ENCODE measurements at regions not wholly inside any gene's neighbourhood (a gene's known extent, or its start where the extent isn't known, plus 50 kb on each side); places are given as distances from the start of the nearest gene placed in this dataset.

DNA sequence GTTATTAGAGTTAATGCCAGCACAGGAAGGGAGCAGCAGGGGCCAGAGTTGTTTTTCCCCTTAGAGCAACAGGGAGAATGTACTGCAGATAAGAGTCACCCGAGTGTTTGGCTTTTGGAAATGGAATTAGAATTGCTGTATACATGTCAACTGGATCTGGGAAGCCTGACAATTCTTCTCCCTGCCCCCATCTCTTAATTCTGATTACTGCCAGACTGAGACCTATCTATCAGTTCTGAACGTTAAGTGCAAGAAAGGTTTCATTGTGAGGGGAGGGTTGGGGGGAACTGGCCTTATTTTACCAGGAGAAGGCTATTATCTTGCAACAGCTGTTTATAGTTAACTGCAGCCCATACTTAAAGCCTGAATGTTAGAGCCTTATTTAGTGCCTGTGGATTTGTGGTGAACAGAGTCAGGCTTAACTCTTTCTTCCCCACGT, 424.5 kb upstream of the CDH11 start:
- Mint-ChIP-seq H3K27ac (no peak overlapping the region), H3K36me3 (ENCODE audit: insufficient read depth in 2 of 2) (peaks cover 0 to 2% of the 10 kb centered on the region in 2 donors), H3K4me1 (ENCODE audit: low read depth) (no peaks in the 10 kb centered on the region), H3K27me3 (ENCODE audit: low read depth) (no peaks in the 10 kb centered on the region), H3K4me3 (no peak overlapping the region), H3K9me3 (peaks cover 6% of the 10 kb centered on the region in 2 donors)
- DNase-seq (no peak), ATAC-seq (replicated peaks in 1 of 2) (no peak)

DNA sequence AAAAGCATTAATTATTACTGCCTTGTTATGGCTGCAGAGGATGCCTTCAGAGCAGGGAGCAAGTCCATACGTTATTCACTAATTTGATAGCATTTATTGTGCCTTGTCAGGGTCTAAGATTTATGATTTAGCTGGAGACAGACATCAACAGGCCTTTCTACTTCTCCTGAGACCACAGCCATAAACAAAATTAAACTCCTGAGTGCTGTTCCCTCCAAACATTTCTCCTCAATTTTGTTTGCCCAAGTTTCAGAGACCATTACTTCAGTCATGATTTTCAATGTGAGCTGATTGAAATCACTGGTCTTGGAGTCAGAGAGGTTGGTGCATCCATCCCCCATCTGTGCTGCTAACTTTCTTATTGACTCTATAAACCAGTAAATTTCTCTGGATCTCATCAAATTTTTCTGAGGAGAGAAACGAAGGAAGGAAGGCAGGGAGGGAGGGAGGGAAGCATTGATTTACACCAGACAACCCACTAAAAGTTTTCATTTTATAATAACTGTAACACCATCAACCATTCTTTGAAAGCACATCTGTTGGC, 423.6 kb upstream of the CDH11 start:
- no peak overlapping the region for H3K27ac Mint-ChIP-seq
- peaks cover 6 to 7% of the 10 kb centered on the region in 2 donors for H3K9me3 Mint-ChIP-seq
- H3K4me3 Mint-ChIP-seq: no peak overlapping the region
- DNase-seq: no peak
- no peak for ATAC-seq (replicated peaks in 1 of 2)
- H3K36me3 Mint-ChIP-seq (ENCODE audit: insufficient read depth in 2 of 2): no peaks in the 10 kb centered on the region
- H3K27me3 Mint-ChIP-seq (ENCODE audit: low read depth): no peaks in the 10 kb centered on the region
- H3K4me1 Mint-ChIP-seq (ENCODE audit: low read depth): no peaks in the 10 kb centered on the region

DNA sequence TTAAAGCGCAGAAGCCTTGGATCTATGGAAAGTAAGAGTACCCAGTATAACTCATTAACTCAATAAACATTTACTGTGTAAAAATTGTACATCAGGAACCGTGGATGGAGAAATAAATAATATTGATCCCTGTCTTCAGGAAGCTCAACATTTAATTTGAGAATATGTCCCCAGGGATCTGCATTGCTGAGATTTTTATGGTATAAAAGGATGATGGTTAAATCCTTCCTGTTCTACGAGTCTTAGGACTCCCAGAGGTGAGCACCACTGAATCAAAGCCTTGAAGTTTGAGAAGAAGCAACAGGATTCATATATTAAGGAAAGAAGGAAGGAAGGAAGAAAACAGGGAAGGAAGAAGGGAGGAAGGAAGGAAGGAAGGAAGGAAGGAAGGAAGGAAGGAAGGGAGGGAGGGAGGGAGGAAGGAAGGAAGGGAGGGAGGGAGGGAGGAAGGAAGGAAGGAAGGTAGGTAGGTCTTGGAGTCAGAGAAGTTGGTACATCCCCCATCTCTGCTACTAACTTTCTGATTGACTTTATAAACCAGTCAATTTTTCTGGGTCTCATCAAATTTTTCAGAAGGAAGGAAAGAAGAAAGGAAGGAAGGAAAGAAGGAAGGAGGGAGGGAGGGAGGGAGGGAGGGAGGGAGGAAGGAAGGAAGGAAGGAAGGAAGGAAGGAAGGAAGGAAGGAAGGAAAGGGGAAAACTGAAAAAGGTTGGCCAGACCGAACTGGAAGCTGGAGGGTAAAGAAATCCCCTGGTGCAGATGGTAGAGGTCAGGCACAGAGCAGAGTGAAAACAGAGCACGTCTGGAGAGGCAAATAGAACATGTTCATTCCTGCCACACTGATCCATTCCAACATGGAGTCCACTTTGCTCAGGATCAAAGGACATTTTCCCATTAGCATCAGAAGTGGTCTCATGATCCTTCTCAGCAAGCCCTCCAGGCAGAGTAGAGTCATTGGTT, 422.2 kb upstream of the CDH11 start:
- no peaks in the 10 kb centered on the region for H3K27me3 Mint-ChIP-seq (ENCODE audit: low read depth)
- DNase-seq: no peak
- no peak for ATAC-seq (replicated peaks in 1 of 2)
- H3K27ac Mint-ChIP-seq: no peak overlapping the region
- no peaks in the 10 kb centered on the region for H3K4me1 Mint-ChIP-seq (ENCODE audit: low read depth)
- H3K4me3 Mint-ChIP-seq: no peak overlapping the region
- H3K9me3 Mint-ChIP-seq: peaks cover 6 to 7% of the 10 kb centered on the region in 2 donors
- no peaks in the 10 kb centered on the region for H3K36me3 Mint-ChIP-seq (ENCODE audit: insufficient read depth in 2 of 2)

DNA sequence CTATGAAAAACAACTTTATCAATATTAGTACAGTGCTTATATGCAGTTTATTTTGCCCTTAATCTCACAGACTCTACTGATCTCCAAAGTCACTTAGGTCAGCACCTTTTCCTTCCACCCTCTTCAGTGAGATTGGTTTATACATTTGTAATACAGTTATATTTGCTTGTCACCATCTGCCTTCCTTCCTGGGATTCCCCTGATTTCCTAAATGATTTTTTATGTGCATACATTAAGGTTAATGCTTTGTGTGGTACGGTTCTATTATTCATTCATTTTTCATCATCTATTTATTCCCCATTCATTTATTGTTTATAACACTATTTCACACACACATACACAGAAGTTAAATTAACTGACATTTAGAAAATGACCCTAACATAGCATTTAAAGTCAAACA, 419.8 kb upstream of the CDH11 start:
- Mint-ChIP-seq H3K4me3 (no peak overlapping the region), H3K9me3 (peaks cover 8 to 10% of the 10 kb centered on the region in 2 donors), H3K4me1 (ENCODE audit: low read depth) (no peaks in the 10 kb centered on the region), H3K36me3 (ENCODE audit: insufficient read depth in 2 of 2) (peaks cover 2 to 3% of the 10 kb centered on the region in 2 donors), H3K27me3 (ENCODE audit: low read depth) (no peaks in the 10 kb centered on the region), H3K27ac (no peak overlapping the region)
- ATAC-seq (replicated peaks in 1 of 2) (no peak), DNase-seq (no peak)

- Mint-ChIP-seq H3K27me3 (ENCODE audit: low read depth) (no peaks in the 10 kb centered on the region), H3K36me3 (ENCODE audit: insufficient read depth in 2 of 2) (peaks cover 2 to 3% of the 10 kb centered on the region in 2 donors), H3K27ac (no peak overlapping the region), H3K4me3 (no peak overlapping the region), H3K9me3 (peaks cover 8 to 10% of the 10 kb centered on the region in 2 donors), H3K4me1 (ENCODE audit: low read depth) (no peaks in the 10 kb centered on the region)
- no peak for DNase-seq
- no peak for ATAC-seq (replicated peaks in 1 of 2)
Observed at GRCh38 chr16:65540901-65541300, 419.0 kb upstream of the CDH11 start.

GRCh38 chr16:65538976-65539375, 417.1 kb upstream of the CDH11 start:
- H3K27ac Mint-ChIP-seq: no peak overlapping the region
- DNase-seq (no peak), ATAC-seq (replicated peaks in 1 of 2) (no peak)
- H3K4me3 Mint-ChIP-seq: no peak overlapping the region
- H3K4me1 Mint-ChIP-seq (ENCODE audit: low read depth): no peaks in the 10 kb centered on the region
- peaks cover 2 to 3% of the 10 kb centered on the region in 2 donors for H3K36me3 Mint-ChIP-seq (ENCODE audit: insufficient read depth in 2 of 2)
- H3K9me3 Mint-ChIP-seq: peaks cover 10% of the 10 kb centered on the region in 2 donors
- no peaks in the 10 kb centered on the region for H3K27me3 Mint-ChIP-seq (ENCODE audit: low read depth)

GRCh38 chr16:65537336-65537735, 415.5 kb upstream of the CDH11 start:
- Mint-ChIP-seq H3K27ac (no peak overlapping the region), H3K27me3 (ENCODE audit: low read depth) (no peaks in the 10 kb centered on the region), H3K4me3 (no peak overlapping the region), H3K4me1 (ENCODE audit: low read depth) (no peaks in the 10 kb centered on the region), H3K9me3 (peaks cover 8 to 9% of the 10 kb centered on the region in 2 donors), H3K36me3 (ENCODE audit: insufficient read depth in 2 of 2) (peaks cover 2 to 3% of the 10 kb centered on the region in 2 donors)
- DNase-seq (no peak), ATAC-seq (replicated peaks in 1 of 2) (no peak)

- Mint-ChIP-seq H3K27ac (no peak overlapping the region), H3K27me3 (ENCODE audit: low read depth) (no peaks in the 10 kb centered on the region), H3K4me1 (ENCODE audit: low read depth) (no peaks in the 10 kb centered on the region), H3K4me3 (no peak overlapping the region), H3K36me3 (ENCODE audit: insufficient read depth in 2 of 2) (peaks cover 2 to 5% of the 10 kb centered on the region in 2 donors), H3K9me3 (peaks cover 2 to 9% of the 10 kb centered on the region in 2 donors)
- no peak for DNase-seq
- no peak for ATAC-seq (replicated peaks in 1 of 2)
Observed at GRCh38 chr16:65534121-65534528, 412.3 kb upstream of the CDH11 start.

- ATAC-seq (replicated peaks in 1 of 2) (no peak), DNase-seq (no peak)
- H3K36me3 Mint-ChIP-seq (ENCODE audit: insufficient read depth in 2 of 2): peaks cover 0 to 2% of the 10 kb centered on the region in 2 donors
- H3K4me1 Mint-ChIP-seq (ENCODE audit: low read depth): no peaks in the 10 kb centered on the region
- no peak overlapping the region for H3K4me3 Mint-ChIP-seq
- no peak overlapping the region for H3K27ac Mint-ChIP-seq
- H3K27me3 Mint-ChIP-seq (ENCODE audit: low read depth): no peaks in the 10 kb centered on the region
- H3K9me3 Mint-ChIP-seq: peaks cover 0 to 7% of the 10 kb centered on the region in 2 donors
Observed at GRCh38 chr16:65532846-65533245, 411.0 kb upstream of the CDH11 start.

DNA sequence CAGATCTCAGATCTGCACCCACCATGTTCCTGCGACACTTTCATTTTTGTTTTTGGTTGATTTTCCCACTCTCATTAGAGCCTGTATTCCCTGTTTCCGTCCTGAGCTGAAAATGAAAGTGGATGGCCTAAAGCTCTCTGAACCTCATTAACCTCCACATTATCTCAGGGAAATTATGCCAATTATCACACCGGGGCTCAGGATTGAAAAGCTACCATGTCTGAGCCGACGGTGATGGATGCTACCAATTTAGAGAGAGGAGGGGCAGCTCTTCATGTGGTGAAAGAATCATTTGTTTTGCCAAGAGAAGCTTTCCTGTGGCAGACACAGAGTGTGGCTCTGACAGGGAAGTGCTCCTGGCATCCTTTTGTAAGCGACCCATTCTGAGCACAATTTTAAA, 410.4 kb upstream of the CDH11 start:
- no peak overlapping the region for H3K27ac Mint-ChIP-seq
- no peak for DNase-seq
- no peaks in the 10 kb centered on the region for H3K27me3 Mint-ChIP-seq (ENCODE audit: low read depth)
- peaks cover 0 to 2% of the 10 kb centered on the region in 2 donors for H3K36me3 Mint-ChIP-seq (ENCODE audit: insufficient read depth in 2 of 2)
- no peak for ATAC-seq (replicated peaks in 1 of 2)
- no peaks in the 10 kb centered on the region for H3K4me1 Mint-ChIP-seq (ENCODE audit: low read depth)
- H3K4me3 Mint-ChIP-seq: no peak overlapping the region
- peaks cover 0 to 7% of the 10 kb centered on the region in 2 donors for H3K9me3 Mint-ChIP-seq

- H3K27me3 Mint-ChIP-seq (ENCODE audit: low read depth): no peaks in the 10 kb centered on the region
Observed at GRCh38 chr16:65531475-65531874, 409.6 kb upstream of the CDH11 start.

DNA sequence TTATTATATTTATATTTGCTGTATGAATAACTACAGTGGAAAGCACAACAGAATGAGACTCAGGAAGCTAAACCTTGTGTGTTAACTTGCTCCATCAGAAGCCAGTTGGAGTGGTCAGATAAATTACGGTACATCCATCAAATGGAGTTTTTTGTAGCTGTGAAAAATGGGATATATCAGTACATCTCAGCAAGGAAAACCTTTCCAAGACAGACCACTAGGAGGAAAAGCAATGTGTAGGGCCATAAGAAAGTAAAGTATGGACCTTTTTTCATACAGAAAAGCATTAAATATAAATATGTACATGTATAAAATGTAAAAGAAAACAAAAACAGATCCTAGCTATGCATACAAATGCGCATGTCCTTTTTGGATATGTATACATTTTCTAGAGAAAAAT, 403.8 kb upstream of the CDH11 start:
- Mint-ChIP-seq H3K9me3 (peaks cover 0 to 3% of the 10 kb centered on the region in 2 donors), H3K27me3 (ENCODE audit: low read depth) (no peaks in the 10 kb centered on the region), H3K27ac (no peak overlapping the region), H3K4me1 (ENCODE audit: low read depth) (no peaks in the 10 kb centered on the region), H3K36me3 (ENCODE audit: insufficient read depth in 2 of 2) (no peaks in the 10 kb centered on the region), H3K4me3 (no peak overlapping the region)
- DNase-seq: no peak
- ATAC-seq (replicated peaks in 1 of 2): no peak

More at GRCh38 chr16:65531475-65531874, 409.6 kb upstream of the CDH11 start:
- peaks cover 0 to 2% of the 10 kb centered on the region in 2 donors for H3K36me3 Mint-ChIP-seq (ENCODE audit: insufficient read depth in 2 of 2)
- no peaks in the 10 kb centered on the region for H3K4me1 Mint-ChIP-seq (ENCODE audit: low read depth)
- ATAC-seq (replicated peaks in 1 of 2) (no peak), DNase-seq (no peak)
- no peak overlapping the region for H3K4me3 Mint-ChIP-seq
- H3K9me3 Mint-ChIP-seq: peaks cover 0 to 7% of the 10 kb centered on the region in 2 donors
- H3K27ac Mint-ChIP-seq: no peak overlapping the region

DNA sequence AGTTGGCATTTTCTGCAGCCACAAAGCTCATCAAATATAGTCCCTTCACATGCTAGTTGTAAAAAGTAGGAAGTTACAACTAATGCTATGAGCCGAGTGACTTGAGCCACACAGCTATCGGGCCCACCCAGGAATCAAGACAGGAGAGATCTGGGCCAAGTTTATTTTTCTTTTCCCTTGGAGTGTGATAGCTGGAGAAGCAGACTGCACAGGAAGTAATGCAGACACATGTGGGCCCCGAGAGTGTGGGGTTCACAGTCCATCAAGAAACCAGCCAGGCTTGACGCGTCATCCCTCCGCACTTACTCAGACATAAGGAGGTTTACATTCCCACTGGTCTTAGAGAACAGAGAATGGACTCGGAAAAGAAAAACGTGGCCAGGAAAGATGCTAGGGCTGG, 403.1 kb upstream of the CDH11 start:
- H3K9me3 Mint-ChIP-seq: peaks cover 0 to 3% of the 10 kb centered on the region in 2 donors
- DNase-seq: no peak
- no peak overlapping the region for H3K4me3 Mint-ChIP-seq
- no peak for ATAC-seq (replicated peaks in 1 of 2)
- no peaks in the 10 kb centered on the region for H3K4me1 Mint-ChIP-seq (ENCODE audit: low read depth)
- no peaks in the 10 kb centered on the region for H3K27me3 Mint-ChIP-seq (ENCODE audit: low read depth)
- H3K27ac Mint-ChIP-seq: no peak overlapping the region
- H3K36me3 Mint-ChIP-seq (ENCODE audit: insufficient read depth in 2 of 2): no peaks in the 10 kb centered on the region
